Endothelial cell of umbilical vein (primary cell): ENCODE measurements at regions not wholly inside any gene's neighbourhood (a gene's known extent, or its start where the extent isn't known, plus 50 kb on each side); places are given as distances from the start of the nearest gene placed in this dataset.

Source experiments
- BruUV-seq: library from RNA; stranded (reverse); fragments of 400-500 nt; replicated peaks from 2 replicates; lab custom pipeline; 2021; lab: Mats Ljungman, UMichigan
- CTCF ChIA-PET: fragments of 300-600, 350-600 bp; sonication (Branson Sonifier 250); formaldehyde crosslinking; loops from one replicate; lab custom pipeline; 2021; ENCODE audit warnings: antibody characterized with exemption, inconsistent platforms; lab: Charles Lee
- POLR2A ChIA-PET: fragments of 300-600, 350-600 bp; sonication (Branson Sonifier 250); formaldehyde crosslinking; loops from one replicate; lab custom pipeline; 2021; ENCODE audit warnings: antibody characterized with exemption, inconsistent platforms; lab: Charles Lee
- DNase-seq: peaks from one replicate; pipeline ENCODE4 v3.0.0-alpha.2; 2011; ENCODE audit warnings: low read depth, low spot score
- FAIRE-seq: peaks from 2 replicates; lab custom pipeline; 2011; peaks lifted over from hg19 to GRCh38; lab: Jason Lieb, UNC
- H2AFZ ChIP-seq: 2 replicates; pipeline ENCODE4 v1.6.0; 2012; ENCODE audit warnings: low read depth, low read length, control low read depth, inconsistent platforms
- H3K27ac ChIP-seq: 2 replicates; pipeline ENCODE4 v1.5.1; 2011; ENCODE audit warnings: low read depth, mild to moderate bottlenecking, control low read depth, low read length, moderate library complexity; ENCODE audit not compliant: insufficient read depth
- H3K27me3 ChIP-seq, 2 experiments: 2 replicates each; pipeline versions ENCODE4 v1.6.0 to v1.6.1; 2011; ENCODE audit warnings: low read length in 2 of 2, mixed read lengths in 1 of 2; ENCODE audit not compliant: control insufficient read depth in 2 of 2, insufficient read depth in 2 of 2
- H3K36me3 ChIP-seq, 2 experiments: 2 replicates in 1 of 2; 3 replicates in 1 of 2; pipeline ENCODE4 v1.5.1; 2011; ENCODE audit warnings: low read length in 2 of 2, mild to moderate bottlenecking in 1 of 2, moderate library complexity in 1 of 2; ENCODE audit not compliant: control insufficient read depth in 2 of 2, insufficient read depth in 2 of 2; ENCODE audit errors: extremely low read depth in 1 of 2
- H3K4me1 ChIP-seq: 3 replicates; pipeline ENCODE4 v1.5.1; 2011; ENCODE audit warnings: mild to moderate bottlenecking, low read length; ENCODE audit not compliant: control insufficient read depth, insufficient read depth; ENCODE audit errors: extremely low read depth
- H3K4me2 ChIP-seq: 2 replicates; pipeline ENCODE4 v1.6.1; 2011; ENCODE audit warnings: low read length, control low read depth, mixed read lengths; ENCODE audit not compliant: insufficient read depth
- H3K4me3 ChIP-seq, 3 experiments: fragments of 200-600 bp in 1 of 3; sonication (generic), shearing (Covaris generic) in 1 of 3; replicated peaks in 1 of 3; 2 replicates each; pipeline ENCODE4 v1.5.1; 2011 to 2016; ENCODE audit warnings: control low read depth in 3 of 3, low read length in 3 of 3, mild to moderate bottlenecking in 2 of 3, inconsistent platforms in 1 of 3, low read depth in 1 of 3, moderate library complexity in 1 of 3; ENCODE audit not compliant: insufficient read depth in 1 of 3
- H3K79me2 ChIP-seq: 2 replicates; pipeline ENCODE4 v1.6.0; 2012; ENCODE audit warnings: low read length, inconsistent platforms; ENCODE audit not compliant: control insufficient read depth, insufficient read depth
- H3K9ac ChIP-seq: replicated peaks from 2 replicates; pipeline ENCODE3; 2011; ENCODE audit warnings: low read length, control low read depth; ENCODE audit not compliant: insufficient read depth; ENCODE audit errors: extremely low read depth
- H3K9me1 ChIP-seq: replicated peaks from 3 replicates; pipeline ENCODE4 v1.6.0; 2011; ENCODE audit warnings: mild to moderate bottlenecking, low read length; ENCODE audit not compliant: control insufficient read depth, insufficient read depth; ENCODE audit errors: extremely low read depth
- H3K9me3 ChIP-seq: replicated peaks from 2 replicates; pipeline ENCODE4 v1.5.1; 2012; ENCODE audit warnings: low read length, inconsistent platforms; ENCODE audit not compliant: control insufficient read depth, insufficient read depth
- H4K20me1 ChIP-seq: replicated peaks from 2 replicates; pipeline ENCODE3; 2011; ENCODE audit warnings: mild to moderate bottlenecking, low read length; ENCODE audit not compliant: control insufficient read depth, insufficient read depth; ENCODE audit errors: extremely low read depth
- EZH2 ChIP-seq: IDR thresholded peaks from 2 replicates; pipeline ENCODE4 v1.6.1; 2012; ENCODE audit warnings: borderline replicate concordance, low read depth, mild to moderate bottlenecking, moderate library complexity, low read length, inconsistent platforms; ENCODE audit not compliant: severe bottlenecking
- FOS ChIP-seq: IDR thresholded peaks from 2 replicates; pipeline ENCODE4 v1.6.1; 2011; ENCODE audit warnings: mild to moderate bottlenecking, low read length, moderate library complexity, borderline replicate concordance; ENCODE audit not compliant: insufficient read depth
- GATA2 ChIP-seq: IDR thresholded peaks from 2 replicates; pipeline ENCODE4 v1.7.0; 2011; ENCODE audit warnings: low read depth, mild to moderate bottlenecking, moderate library complexity, mixed read lengths, low read length; ENCODE audit not compliant: insufficient read length, insufficient read depth
- JUN ChIP-seq: IDR thresholded peaks from 2 replicates; pipeline ENCODE4 v1.6.1; 2011; ENCODE audit warnings: borderline replicate concordance, low read depth; ENCODE audit not compliant: insufficient read length, insufficient read depth
- MAX ChIP-seq: IDR thresholded peaks from 2 replicates; pipeline ENCODE4 v1.6.1; 2011; ENCODE audit not compliant: insufficient read depth, insufficient read length
- MYC ChIP-seq: IDR thresholded peaks from one replicate; pipeline ENCODE4 v1.6.1; 2011; ENCODE audit warnings: mild to moderate bottlenecking, low read depth, low read length
- POLR2A ChIP-seq: IDR thresholded peaks from 2 replicates; pipeline ENCODE4 v1.6.1; 2012; ENCODE audit warnings: low read depth, mild to moderate bottlenecking, control low read depth, low read length
- POLR2AphosphoS5 ChIP-seq: IDR thresholded peaks from 2 replicates; pipeline ENCODE4 v1.6.1; 2012; ENCODE audit warnings: low read depth, mild to moderate bottlenecking, control low read depth, low read length, moderate library complexity; ENCODE audit not compliant: insufficient read depth
- dilution Hi-C: fragments of 300-500 bp; cut with MboI; formaldehyde crosslinking; loops from one replicate; pipeline ENCODE4 v1.15.0; 2019; ENCODE audit warnings: low sequenced_read_pairs; ENCODE audit not compliant: extremely low pct_ligation_motif_present
- intact Hi-C: fragments of 100-400 bp; cut with micrococcal nuclease; formaldehyde crosslinking; loops from one replicate; pipeline ENCODE4 v1.10.0; 2022
- TF ChIP-seq, protein P1 (sequence below), 2 donors: IDR thresholded peaks; 1 replicate in 1 of 2; 2 replicates in 1 of 2; pipeline ENCODE4 v1.5.1; 2011; ENCODE audit warnings: low read length in 2 of 2, mild to moderate bottlenecking in 2 of 2, moderate library complexity in 2 of 2, control low read depth in 1 of 2, inconsistent platforms in 1 of 2, low read depth in 1 of 2; ENCODE audit not compliant: insufficient read depth in 1 of 2; ENCODE audit errors: extremely low read depth in 1 of 2

DNA sequence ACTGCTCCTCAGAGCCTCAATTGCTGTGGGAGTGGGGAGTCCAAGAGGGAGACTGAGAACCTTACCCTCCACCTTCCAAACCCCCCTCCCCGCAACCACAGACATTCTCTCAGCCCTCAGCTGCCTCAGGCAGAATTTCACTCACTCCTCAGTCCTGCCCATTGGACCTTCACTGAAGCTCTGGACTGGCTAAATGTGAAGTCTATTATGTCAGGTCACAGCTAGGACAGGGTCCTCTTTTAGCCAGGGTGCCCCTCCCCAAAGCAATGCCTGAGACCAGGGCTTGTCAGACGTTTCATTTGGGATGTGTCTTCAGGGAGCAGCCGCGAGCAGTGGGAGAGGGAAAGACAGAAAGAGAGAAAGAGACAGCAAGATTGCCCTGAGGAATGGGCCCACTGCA lies 199.3 kb upstream of the CCDC68 start:
- Histone ChIP-seq H3K36me3 (no peaks in the 10 kb centered on the region), H3K4me3 (no peak overlapping the region), H4K20me1 (no peaks in the 10 kb centered on the region), H3K4me2 (no peak overlapping the region), H3K79me2 (no peaks in the 10 kb centered on the region), H3K9me1 (no peaks in the 10 kb centered on the region), H3K27ac (no peak overlapping the region), H3K4me1 (no peaks in the 10 kb centered on the region), H3K9ac (no peak overlapping the region), H3K27me3 (peaks cover 3 to 16% of the 10 kb centered on the region in 2 experiments), H2AFZ (no peak overlapping the region), H3K9me3 (no peaks in the 10 kb centered on the region)
- DNase-seq (no peak), FAIRE-seq (no peak)
- dilution Hi-C loops: no loop called here
- TF ChIP-seq POLR2A (no peak), MAX (no peak), GATA2 (no peak), POLR2AphosphoS5 (no peak), JUN (no peak)
- TF ChIP-seq, protein P1, sequence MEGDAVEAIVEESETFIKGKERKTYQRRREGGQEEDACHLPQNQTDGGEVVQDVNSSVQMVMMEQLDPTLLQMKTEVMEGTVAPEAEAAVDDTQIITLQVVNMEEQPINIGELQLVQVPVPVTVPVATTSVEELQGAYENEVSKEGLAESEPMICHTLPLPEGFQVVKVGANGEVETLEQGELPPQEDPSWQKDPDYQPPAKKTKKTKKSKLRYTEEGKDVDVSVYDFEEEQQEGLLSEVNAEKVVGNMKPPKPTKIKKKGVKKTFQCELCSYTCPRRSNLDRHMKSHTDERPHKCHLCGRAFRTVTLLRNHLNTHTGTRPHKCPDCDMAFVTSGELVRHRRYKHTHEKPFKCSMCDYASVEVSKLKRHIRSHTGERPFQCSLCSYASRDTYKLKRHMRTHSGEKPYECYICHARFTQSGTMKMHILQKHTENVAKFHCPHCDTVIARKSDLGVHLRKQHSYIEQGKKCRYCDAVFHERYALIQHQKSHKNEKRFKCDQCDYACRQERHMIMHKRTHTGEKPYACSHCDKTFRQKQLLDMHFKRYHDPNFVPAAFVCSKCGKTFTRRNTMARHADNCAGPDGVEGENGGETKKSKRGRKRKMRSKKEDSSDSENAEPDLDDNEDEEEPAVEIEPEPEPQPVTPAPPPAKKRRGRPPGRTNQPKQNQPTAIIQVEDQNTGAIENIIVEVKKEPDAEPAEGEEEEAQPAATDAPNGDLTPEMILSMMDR (IDR thresholded peaks at IDR 0.05; ENCODE audit: extremely low read depth in 1 of 2, insufficient read depth in 1 of 2, low read depth in 1 of 2, low read length in 2 of 2): no peak
- ChIA-PET CTCF (no interaction called here), POLR2A (interaction anchor here (0.7 kb wide), 1 partner anchor 65 kb away, joined by 3 read pairs; no protein-coding TSS in a partner anchor)
- intact Hi-C loops: no loop called here
- BruUV-seq: no TSS peak

- H3K27me3 ChIP-seq: peaks cover 0 to 8% of the 10 kb centered on the region in 2 experiments
- no peaks in the 10 kb centered on the region for H4K20me1 ChIP-seq
- H3K9me1 ChIP-seq: no peaks in the 10 kb centered on the region
- BruUV-seq: no TSS peak
- TF ChIP-seq POLR2A (no peak), POLR2AphosphoS5 (no peak), FOS (no peak), JUN (no peak), EZH2 (no peak), MAX (no peak), GATA2 (no peak), MYC (no peak)
- TF ChIP-seq, protein P1 (IDR thresholded peaks at IDR 0.05; ENCODE audit: extremely low read depth in 1 of 2, insufficient read depth in 1 of 2, low read depth in 1 of 2, low read length in 2 of 2): no peak
- no peak overlapping the region for H3K4me2 ChIP-seq
- H2AFZ ChIP-seq: no peak overlapping the region
- H3K4me1 ChIP-seq: no peaks in the 10 kb centered on the region
- intact Hi-C loops (no loop called here), dilution Hi-C loops (no loop called here)
- no peaks in the 10 kb centered on the region for H3K36me3 ChIP-seq
- ChIA-PET CTCF (no interaction called here), POLR2A (no interaction called here)
- no peak overlapping the region for H3K9ac ChIP-seq
- no peaks in the 10 kb centered on the region for H3K79me2 ChIP-seq
- no peak overlapping the region for H3K4me3 ChIP-seq
- DNase-seq (no peak), FAIRE-seq (no peak)
- no peaks in the 10 kb centered on the region for H3K9me3 ChIP-seq
- no peak overlapping the region for H3K27ac ChIP-seq
These were observed 194.1 kb upstream of the CCDC68 start for GRCh38 chr18:55153346-55153745.
